Kidney glomerular epithelial cell (primary cell): ENCODE measurements at regions not wholly inside any gene's neighbourhood (a gene's known extent, or its start where the extent isn't known, plus 50 kb on each side); places are given as distances from the start of the nearest gene placed in this dataset.

ENCODE experiments used
- DNase-seq: peaks from one replicate; lab custom pipeline; 2025; lab: John Stamatoyannopoulos, UW

DNA sequence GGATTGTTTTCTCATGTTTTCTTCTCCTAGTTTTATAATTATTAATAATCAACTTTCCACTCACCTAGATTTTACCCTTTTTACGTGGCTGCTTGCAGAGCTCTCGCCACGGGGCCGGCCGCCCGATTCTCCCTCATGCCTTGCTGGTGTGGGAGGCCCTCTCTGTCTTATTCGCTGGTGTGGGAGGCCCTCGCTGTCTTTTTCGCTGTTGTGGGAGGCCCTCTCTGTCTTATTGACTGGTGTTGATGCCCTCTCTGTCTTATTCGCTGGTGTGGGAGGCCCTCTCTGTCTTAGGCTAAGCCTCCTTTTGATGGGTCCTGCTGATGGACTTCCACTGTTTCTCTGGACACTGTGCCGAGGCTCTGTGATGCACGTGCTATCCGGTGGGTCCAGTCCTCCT lies 161.3 kb upstream of the IRX2 start:
- DNase-seq, result no peak

GRCh38 chr5:2910401-2911175 lies 159.1 kb upstream of the IRX2 start:
- no peak for DNase-seq

DNA sequence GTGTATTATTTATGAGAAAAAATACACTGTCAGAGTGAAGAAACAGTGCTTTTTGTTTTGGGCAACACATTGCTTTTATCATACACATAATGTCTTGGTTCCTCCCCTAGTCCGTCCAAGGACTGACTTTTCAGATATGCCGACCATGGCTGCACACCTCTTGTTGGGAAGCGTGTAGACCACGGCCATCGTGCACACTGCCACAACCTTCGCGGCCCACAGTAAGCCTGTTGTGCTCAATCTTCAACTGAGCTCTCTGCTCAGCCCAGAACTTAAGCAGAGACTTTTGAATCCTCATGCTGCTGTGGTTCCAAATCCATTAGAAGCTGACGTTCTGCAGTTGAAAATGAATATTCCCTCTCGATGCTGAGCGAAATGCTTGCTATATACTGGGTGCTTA lies 157.6 kb upstream of the IRX2 start:
- no peak for DNase-seq

DNA sequence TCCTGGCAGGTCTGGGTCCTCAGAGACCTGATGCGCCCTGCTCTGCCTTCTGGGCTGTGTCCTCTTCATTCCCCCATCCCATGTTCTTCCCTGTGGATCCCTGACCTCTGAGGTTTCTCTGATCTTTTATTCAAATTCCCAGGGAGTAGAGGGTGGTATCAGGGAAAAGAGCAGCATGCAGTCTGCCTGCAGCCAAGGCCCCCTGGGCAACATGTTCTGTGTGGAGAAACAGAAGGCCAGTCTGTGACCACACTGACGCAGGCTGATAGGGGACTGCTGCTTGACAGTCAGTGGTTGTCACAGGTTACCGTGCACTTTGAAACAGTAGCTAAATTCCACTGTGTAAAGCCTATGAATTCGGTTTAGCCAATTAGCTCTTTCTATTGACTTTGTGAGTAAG lies 156.6 kb upstream of the IRX2 start:
- DNase-seq, result no peak

GRCh38 chr5:2906302-2907090 lies 155.0 kb upstream of the IRX2 start:
- no peak for DNase-seq

DNA sequence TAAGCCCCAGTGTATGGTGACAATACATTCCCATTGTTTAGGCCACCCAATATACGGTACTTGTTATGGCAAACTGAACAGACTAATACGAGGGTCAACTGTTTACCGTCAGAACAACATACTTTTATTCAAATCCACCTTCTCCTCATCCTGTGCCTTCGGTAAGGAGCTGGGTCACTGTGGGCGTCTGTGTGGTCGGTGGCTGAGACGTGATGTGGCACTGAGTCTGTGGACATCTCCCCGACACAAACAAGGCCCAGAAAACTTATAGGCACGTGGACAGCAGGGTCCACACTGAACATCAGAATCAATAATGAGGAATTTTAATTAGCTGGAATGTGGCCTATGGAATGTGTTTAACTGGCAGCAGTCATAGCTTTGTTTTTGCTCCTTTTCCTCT lies 154.3 kb upstream of the IRX2 start:
- DNase-seq, result no peak

GRCh38 chr5:2904956-2905355 lies 153.5 kb upstream of the IRX2 start:
- DNase-seq, result no peak

DNA sequence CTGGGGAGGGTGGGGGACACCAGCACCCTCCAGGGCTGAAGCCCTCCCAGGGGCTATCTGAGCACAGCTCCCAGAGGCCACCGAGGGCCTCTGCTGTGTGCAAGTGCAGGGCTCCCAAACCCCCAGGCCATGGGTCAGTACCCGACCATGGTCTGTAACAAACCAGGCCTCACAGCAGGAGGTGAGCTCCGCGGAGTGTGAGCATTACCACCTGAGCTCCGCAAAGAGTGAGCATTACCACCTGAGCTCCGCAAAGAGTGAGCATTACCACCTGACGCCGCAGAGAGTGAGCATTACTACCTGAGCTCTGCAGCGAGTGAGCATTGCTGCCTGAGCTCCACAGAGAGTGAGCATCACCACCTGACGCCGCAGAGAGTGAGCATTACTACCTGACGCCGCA lies 152.9 kb upstream of the IRX2 start:
- no peak for DNase-seq

GRCh38 chr5:2903451-2904395 lies 152.2 kb upstream of the IRX2 start:
- no peak for DNase-seq

GRCh38 chr5:2902742-2903297 lies 151.3 kb upstream of the IRX2 start:
- DNase-seq, result no peak

DNA sequence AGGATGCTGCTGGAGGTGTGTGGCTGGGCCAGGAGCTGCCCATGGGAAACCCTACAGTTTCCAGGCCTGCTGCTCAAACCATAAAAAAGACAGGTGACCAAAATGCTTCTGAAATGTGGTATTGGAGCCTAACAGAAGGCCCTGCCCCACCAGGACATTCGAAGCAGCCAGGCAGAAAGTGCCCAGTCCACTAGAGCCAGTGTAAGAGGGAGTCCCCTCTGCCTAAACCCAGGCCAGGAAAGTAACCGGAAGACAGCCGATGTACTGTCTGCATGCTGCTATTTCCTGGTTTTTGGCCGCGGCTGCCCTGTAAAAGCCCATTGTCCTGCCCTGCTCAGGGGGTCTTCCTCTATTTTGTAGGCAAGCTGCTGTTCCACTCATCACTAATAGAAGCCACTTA lies 150.7 kb upstream of the IRX2 start:
- DNase-seq, result no peak

DNA sequence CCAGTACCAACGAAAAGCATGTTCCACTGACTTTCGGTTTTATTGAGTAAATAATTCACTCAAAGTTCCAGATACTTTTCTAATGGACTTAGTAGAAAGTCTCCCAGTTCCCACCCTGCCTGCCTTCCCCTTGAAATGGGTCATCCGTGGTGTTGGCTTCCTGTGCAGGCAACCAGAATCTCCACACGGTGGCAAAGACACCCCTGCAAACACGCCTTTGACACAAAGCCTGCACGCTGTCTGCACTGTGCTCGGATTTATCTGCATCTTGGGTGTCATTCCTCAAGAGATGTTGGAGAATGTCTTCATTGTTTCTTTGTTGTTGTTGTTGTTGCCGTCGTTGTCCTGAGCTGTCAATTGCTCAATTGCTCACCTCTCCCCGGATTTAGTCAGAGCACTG lies 150.0 kb upstream of the IRX2 start:
- DNase-seq, result no peak

DNA sequence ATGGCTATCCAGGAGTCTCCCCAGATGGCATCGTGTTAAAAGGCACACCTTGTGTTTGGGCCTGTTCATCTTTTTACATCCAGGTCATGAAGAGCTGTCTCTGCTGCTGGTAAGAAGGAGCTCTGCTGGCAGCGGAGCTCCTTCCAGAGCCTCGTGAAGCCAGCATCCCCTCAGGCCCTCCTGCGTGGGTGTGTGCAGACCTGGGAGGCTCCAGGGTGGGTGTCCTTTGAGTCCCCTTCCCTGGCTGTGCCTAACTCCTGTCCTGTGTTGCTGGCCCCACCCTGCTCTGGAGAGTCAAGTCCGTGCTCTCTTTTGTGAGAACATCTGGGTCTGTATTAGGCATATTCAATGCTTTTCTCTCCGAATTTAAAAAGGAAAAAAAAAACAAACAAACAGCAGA lies 149.6 kb upstream of the IRX2 start:
- no peak for DNase-seq

DNA sequence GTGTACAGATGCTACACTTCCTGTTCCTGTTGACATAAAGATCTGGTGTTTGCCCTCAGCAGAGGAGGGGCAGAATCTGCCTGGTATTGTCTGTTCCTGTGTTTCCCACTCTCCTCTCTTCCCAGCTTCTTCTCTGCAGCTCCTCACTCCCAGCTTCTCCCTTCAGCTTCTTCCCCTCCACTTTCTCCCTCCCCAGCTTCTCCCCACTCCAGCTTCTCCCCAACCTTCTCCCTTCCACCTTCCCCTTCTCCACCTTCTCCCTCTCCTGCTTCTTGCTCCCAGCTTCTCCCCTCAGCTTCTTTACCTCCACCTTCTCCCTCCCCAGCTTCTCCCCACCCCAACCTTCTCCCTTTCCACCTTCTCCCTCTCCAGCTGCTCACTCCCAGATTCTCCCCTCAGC lies 148.9 kb upstream of the IRX2 start:
- DNase-seq, result no peak

DNA sequence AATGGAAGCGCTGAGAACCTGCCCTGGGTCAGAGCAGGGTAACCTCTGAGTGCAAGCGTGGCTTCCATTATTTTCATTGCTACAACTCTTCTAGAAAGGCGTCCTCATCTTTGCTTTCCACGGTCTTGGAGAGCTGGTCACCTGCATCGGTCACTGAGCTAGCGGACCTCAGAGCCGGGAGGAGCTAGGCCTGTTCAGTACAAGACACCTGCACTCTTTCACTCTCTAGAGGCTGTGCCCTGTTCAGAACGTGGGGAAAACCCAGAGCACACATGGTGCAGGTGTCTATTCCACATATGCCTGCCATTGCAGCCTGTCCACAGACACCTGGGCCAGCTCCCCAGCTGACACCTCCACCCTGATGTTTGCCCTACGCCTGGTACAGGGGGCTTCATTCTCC lies 147.8 kb upstream of the IRX2 start:
- DNase-seq, result no peak

- no peak for DNase-seq
Measured at GRCh38 chr5:2898661-2899060, 147.2 kb upstream of the IRX2 start.

DNA sequence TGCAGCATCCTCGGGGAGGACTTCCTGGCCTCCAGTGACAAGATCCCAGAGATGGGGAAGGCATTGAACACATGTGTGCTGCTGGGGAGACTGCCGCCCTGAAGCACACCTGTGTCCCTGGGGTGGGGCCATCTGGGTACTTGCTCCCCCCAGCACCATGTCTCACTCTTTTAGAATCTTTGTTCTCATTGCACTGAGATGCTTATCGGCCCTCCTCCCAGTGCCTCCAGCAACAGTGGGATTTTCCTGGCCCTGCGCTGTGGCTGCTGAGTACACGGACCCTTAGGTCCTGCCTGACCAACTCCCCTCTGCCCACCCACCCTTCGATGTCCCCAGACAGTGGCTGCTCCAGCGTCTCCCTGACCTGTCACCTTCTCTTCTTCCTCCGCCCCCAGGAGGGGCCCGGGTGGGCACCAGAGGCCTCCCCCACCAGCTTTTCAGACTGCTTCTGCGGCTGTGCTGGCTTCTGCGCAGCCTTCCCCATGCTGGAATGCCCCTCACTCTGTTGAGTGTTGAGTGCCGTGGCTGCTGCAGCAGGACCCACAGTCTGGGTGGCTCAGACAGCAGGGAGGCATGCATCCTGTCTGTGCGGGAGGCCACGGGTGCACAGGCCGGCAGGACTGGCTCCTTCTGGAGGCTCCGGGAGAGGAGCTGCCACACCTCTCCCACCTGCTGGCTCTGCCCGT lies 145.9 kb upstream of the IRX2 start:
- DNase-seq, result no peak

DNA sequence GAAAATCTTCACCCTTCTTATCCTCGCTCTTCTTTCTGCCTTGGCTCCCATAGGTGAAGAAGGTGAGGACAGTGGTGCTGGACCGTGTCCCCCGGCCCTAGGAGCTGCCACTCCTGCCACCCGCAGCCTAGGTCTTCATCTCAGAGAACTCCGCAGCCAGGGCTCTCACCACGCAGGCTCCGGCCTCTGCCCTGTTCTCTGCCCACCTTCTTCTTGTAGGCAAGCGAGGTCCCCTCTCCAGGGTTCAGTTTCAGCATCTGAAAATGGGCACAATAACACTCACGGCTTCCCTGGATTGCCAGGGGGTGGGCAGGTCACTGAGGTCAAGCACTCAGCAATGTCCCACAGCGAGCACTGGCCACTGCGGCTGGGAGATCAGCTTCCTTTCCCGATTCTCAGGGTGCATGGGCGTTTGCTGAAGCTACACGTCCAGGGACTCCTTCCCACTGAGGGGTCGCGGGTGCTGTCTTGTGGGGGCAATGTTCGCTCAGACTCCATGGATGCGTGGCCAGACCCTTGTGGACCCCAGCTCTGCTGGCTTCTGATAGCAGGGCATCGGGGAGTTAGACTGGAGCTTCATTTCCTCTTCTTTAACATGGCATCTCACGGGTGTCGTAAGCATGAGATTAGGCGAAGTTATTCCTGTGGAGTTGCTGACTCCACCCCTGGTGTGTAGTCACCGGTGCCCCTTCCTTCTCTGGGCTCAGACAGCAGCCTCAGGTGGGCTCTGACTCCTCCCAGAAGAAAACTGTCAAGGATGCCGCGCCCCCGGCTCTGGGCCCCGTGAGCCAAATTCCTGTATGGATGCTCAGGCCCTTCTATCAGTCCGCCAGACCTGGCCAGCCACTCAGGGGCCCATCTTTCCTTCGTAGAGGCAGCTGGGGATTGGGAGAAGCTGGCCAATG lies 145.1 kb upstream of the IRX2 start:
- DNase-seq, result no peak

DNA sequence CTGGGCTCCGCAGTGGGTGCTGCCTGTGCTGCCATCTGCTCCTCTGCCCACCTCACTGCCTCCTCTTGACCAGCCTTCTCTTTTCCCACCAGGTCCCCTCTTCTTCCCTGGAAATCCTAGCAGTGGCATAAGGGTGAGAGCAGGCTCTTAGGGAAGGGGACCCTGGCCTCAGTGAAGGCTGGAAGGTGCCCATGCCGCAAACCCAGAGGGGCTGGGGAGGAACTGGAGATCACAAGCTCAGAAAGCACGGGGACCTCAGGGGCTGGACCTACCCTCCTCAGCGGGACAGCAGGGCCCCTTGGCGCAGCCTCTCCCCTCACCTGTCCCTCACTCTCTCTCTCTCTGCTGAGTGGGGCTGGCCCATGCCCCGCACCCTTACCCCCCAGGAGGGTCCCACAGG lies 144.4 kb upstream of the IRX2 start:
- no peak for DNase-seq

GRCh38 chr5:2895196-2895595 lies 143.7 kb upstream of the IRX2 start:
- no peak for DNase-seq

- no peak for DNase-seq
Measured at GRCh38 chr5:2894736-2895135, 143.3 kb upstream of the IRX2 start.
